Activated T-cell treated with anti-CD3 and anti-CD28 coated beads for 24 hours (primary cell): ENCODE measurements at regions not wholly inside any gene's neighbourhood (a gene's known extent, or its start where the extent isn't known, plus 50 kb on each side); places are given as distances from the start of the nearest gene placed in this dataset.

Source experiments
- DNase-seq: peaks from one replicate; pipeline ENCODE4 v3.0.0-alpha.2; 2020; ENCODE audit warnings: low read depth

DNA sequence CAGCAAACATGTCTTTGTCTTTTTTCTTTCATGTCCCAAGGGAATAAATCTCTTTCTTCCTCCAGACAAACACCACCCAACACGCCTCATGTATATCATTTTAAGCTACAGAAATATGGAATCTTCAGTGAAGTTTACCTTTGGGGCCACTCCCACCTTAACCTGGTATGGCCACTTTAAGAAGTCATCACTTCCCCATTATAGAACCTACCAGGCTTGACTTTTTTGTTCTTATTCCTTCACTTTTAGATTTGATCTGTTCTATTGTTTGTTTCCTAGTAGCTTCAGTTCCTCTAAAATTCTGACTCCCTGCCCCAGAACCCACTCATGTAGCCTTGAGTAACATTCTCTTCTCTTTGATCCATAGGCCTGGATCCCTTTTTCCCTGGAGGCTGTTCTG, 226.3 kb downstream of the HLX start:
- DNase-seq = no peak

DNA sequence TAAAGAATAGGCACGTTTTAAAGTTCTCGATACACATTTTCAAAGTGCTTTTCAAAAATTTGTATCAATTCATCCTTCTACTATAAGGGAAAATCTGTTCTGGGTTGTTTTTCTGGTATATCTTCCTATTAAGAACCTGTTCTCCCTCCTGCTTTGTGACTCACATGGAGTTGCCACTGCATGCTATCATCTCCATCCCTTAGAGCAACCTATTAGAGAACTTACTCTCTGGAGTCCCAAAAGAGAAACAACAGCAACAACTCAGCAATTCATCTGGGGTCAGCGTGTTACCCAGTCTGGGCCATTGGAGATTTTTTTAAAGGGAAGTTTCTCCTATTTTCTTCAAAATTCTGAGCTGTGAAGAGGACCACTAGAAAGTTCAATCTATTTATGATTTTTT, 227.4 kb downstream of the HLX start:
- no peak for DNase-seq

DNA sequence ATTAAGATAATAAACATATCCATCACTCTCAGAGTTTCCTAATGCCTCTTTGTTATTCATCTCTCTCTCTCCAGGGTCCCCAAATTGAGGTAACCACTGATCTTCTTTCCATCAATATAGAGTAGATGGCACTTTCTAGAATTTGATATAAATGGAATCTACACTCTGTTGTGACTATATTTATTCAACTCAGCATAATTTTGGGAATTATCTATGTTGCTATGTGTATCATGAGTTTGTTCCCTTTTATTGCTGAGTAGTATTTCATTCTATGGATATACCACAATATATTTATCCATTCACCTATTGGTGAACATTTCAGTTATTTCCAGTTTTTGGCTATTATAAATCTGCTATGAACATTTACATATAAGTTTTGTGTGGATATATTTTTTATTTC, 230.7 kb downstream of the HLX start:
- no peak for DNase-seq

DNA sequence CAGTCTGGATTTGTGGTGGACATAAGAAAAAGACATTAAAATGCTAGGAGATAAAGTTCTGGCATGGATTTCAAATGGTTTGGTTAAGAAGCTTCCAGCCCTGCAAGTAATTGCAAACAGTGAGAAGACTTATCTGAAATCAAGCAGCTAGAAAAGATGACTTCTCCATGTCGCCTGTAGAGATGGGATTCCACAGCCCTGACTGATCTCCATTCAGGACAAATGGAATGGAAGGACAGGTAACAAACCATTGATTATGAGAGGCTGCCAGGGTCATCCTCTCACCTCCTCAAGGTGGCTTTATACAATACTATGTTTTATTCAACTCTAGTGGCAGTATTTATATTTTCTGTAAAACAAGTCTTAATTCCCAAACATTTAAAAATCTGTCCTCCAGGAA, 237.9 kb downstream of the HLX start:
- DNase-seq = no peak

DNA sequence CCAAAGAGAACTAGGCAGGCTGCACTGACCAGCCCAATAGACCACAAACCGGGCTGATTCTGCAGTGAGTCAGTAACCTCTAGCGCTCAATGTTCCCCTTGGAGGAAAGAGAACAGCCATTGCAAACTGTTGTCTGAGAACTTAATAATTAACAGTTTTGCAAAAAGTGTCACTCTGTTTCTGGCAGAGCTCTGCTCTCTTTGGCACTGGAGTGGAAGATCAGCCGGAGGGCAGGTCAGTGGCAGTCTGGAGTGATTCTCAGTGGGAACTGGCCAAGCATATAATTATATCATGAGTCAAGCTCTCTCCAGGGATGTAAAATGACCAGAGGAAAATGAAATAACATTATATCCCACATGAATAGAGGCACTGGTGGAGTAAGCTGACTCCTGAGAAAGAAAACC, 238.3 kb downstream of the HLX start:
- DNase-seq = no peak

DNA sequence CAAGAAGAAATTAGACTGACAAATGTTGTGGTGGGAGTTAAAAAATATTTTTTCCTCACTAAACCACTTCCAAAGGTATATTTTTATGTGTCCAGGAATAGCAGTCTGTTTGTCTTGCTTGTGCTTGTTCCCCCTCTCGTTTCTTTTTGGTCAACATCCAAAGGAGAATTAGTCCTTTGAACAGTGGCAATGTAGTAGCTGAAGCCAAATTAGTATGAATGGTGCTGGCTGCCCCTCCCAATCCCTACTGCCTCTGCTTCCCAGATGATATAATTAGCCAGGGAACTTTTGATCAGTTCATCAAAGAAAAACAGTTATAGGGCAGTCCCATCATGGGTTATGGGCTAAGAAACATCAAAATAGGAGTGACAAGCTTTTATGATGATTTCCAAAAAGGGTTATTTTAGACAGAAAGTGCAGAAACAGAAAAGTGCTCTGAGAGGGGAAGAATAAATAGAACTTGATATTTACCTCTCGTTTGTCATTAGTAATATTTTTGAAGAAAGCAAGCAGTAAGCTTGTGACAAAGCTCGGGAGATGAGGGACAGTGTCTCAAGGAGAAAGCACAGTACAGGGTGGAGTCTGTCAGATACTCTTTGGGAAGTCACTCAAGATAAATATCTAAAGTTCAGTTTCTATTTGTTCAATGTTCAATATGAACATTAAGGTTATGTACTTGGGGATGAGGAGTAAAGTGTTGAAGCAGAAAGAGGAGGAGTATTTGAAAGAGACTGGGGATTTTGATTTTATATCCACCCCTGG, 239.1 kb downstream of the HLX start:
- no peak for DNase-seq

DNA sequence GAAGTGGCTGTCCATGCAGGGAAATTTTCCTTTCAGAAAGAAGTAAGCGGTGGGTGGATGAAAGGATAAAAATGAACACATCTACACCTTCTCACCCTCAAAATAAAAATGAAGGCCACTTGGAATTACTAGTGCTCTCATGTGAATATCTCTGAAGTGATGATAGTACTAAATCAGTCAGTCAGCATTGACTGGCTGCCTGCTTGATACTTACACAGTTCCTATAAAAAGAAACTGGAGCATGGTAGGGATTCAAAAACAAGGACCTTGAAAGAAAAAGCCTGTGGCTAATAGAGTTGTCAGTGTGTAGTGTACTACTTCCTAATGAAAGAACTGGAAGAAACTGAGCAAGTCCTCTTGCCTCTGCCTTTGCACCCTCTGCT, 239.7 kb downstream of the HLX start:
- no peak for DNase-seq

DNA sequence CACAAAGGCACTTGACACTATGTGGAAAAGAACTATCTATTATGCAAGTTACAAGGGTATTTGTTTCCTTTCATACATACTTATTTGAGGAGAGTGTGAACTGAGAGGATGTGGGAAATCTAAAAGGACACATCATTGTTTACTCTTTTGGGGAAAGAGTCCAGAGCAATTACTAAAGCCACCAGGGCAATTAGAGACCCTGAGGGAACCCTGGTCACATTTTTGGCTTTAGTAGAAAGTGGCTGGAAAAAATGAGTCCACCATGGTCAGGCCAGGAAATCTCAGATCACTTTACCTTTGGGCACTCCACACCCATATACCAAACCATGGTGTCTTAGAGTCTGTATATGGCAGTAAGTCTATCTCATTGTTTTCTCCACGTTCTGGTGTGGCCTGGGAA, 243.3 kb downstream of the HLX start:
- no peak for DNase-seq

DNA sequence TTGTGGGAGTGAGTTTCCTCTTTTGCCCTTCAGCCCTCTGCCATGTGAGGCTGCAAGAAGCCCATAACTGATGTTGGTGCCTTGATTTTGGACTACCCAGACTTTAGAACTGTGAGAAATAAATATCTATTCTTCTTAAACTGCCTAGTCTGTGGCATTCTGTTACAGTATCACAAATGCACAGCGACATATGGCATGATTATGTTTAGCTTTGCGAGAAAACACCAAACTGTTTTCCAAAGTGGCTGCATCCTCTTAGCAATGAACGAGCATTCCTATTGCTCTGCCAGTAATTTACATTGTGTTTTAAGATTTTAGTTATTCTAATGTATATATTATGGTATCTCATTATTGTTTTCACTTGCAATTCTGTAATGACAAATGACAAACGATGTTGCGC, 246.7 kb downstream of the HLX start:
- no peak for DNase-seq

DNA sequence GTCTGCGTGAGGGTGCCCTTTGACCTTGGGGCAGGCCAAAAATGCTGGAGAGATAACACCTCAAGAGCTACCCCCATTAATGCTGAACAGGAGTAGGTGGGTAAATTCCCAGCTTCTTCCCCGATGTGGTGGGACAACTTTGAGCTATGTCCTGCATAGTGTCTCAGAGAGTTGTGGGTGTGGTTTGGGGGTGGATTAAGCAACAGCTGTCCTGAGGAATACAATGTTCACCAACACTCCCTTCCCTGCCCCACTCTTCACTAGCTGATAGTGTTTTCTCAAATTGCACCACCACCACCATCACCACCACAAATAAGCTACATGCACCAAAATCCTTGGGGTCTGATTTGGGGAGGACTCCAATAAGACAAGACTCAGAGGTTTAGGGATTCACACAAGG, 258.4 kb downstream of the HLX start:
- DNase-seq = no peak

DNA sequence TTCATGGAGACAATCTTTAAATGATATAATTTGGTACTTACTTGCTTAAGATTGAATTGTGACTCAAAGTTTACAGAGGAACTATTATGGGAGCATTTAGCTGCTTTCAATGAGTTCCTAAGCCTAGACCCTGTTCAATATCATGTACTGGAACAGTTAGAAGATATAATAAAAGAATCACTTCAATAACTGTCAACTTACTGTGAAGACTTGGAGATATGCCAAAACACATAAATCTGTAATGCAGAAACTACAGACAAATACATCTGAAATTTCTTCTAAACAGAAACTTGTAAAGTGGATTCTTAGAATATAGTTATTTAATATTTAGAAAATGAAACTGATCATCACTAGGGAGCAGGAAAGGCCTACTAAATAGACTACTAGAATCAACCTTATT, 259.3 kb downstream of the HLX start:
- no peak for DNase-seq

DNA sequence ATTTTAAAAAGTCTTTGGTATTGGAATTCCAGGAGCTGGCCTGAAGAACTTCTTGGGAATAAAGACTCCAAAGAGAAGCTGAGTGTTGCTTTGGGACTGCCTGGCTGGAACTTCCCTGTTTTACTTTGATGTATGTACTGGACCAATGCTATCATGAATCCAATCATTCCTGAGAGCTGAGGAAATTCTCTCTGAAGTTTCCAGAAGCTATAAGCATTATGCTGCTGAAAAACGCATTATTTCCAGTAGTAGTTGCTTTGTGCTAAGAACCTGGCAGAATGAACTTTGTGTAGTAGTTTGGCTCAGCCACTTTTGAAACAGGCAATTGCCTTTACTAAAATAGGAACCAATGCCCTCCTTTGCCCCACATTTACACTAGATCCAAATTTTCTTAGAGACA, 260.7 kb downstream of the HLX start:
- no peak for DNase-seq

DNA sequence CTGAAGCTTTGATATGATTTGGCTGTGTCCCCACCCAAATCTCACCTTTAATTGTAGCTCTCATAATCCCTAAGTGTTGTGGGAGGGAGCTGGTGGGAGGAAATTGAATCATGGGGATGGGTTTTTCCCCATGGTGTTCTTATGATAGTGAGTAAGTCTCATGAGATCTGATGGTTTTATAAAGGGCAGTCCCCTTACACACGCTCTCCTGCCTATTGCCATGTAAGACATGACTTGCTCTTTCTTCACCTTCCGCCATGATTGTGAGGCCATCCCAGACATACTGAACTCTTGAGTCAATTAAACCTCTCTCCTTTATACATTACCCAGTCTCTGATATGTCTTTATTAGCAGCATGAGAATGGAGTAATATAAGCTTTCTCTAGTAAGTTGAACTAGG, 261.9 kb downstream of the HLX start:
- no peak for DNase-seq

DNA sequence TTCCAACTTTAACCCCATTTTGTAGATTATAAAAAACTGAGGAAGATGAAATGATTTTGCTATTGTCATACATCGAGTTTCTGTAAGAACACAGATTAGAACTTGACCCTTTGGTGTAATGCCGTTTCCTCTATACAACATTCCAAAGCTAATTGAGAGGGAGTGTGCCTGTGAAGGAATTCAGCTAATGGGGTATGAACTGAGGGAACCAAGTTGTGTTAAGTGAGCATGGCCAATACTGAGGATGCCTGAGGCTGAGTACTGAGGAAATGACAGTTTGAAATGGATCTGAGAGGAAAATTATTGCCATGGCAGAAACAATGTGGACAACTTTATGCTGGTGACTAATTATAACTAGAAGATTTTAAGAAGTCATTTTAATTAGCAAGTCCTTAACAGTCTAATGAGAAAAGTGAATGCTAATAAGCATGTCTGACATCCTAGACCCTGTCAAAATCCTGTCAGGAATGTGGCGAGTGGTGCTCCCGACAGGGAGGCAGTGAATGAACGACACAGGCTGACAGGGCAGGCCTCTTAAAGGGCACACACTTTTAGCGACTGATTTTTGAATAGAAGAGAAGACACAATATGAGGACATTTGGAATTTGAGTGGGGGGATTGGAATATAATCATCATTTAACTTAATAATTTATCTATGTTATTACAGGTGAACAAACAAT, 262.5 kb downstream of the HLX start:
- DNase-seq = no peak

DNA sequence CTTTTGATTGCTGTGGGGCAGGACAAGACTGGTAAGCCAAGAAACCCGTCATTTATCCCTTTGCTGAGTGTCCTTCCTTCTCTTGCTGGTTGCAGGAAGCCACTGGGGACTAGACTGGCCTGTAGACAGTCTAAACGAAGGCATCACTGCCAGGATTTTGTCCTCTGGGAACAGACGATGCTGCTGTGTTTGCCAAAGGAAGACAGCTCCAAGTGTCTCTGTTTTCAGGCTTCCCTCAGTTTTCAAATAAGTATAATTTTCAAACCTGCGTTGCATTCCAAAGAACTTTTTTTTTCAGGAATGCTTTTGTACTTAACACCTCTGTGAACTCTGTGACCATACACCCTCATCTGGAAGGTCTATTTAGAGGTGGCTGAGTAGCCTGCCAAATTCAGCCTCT, 269.4 kb downstream of the HLX start:
- no peak for DNase-seq

DNA sequence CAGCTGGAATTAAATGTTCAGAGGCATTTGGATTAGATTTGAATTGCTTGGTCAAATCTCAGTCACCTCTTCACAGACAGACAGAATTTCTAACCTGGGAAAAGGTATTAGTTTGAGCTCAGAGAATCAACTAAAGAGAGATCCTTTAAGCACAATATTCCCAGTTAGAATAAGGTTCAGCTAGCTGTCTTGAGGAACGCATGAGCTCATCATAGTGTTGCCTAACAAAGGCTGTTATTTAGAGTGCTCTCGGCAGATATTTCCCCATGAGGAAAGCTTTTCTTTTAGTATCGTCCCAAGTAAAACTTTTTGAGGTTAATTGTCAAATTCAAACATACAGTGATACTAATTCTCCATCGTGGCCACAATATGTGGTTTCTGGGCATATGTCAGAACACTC, 269.9 kb downstream of the HLX start:
- DNase-seq = no peak

DNA sequence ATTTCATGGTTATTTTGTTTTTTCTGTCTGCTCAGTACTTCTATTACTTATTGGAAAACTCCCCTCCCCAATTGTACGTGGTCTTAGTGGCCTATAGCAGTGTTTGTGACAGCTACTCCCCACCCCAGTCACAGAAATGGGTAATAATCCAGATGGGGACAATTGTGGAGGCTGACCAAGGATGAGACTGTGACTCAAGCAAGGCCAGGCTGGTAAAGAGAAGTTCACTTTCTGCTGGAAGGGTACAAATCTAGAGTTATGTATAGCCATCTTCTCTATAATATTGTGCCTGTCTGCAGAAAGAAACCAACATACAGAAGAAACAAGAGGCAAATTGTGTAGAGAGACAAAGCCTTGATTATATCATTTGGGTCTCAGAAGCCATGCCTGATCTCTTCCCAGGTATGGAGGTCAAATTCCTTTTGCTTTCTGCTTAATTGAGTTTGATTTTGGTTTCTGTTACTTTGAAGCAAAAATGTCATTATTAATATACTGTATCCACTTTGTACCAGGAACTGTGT, 270.4 kb downstream of the HLX start:
- DNase-seq = no peak

DNA sequence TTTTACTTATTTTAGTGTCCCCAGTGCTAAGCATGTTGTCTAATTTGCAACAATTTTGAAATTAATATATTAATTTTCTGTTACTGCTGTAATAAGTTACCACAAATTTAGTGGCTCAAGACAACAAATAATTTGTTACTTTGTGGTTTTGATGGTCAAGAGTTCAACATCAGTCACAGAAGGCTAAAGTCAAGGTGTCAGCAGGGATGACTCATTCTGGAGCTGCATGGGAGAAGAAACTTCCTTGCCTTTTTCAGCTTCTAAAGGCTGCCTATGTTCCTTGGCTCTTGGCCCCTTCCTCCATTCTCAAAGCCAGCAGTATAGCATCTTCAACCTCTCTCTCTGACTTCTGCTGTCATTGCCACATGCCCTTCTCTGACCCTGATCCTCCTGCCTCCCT, 271.8 kb downstream of the HLX start:
- no peak for DNase-seq

DNA sequence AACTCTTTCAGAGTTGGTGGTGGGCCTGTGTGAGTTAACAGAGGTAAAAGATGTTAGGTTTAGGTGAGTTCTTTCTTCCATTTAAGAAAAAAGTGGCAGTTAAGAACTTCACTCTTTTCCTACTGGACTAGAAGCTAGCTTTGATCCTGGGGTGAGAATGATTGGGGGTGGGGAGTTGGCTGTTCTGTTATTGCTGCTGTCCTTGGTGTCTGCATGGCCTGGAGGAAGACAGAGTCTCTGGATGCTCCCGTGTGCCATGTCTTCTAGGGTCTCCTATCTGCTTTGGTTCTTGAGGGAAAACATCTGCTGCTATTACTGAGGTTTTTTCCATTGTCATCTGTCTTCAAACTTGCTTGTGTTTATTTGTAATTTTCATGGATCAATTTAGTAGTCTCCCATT, 275.7 kb downstream of the HLX start:
- no peak for DNase-seq

DNA sequence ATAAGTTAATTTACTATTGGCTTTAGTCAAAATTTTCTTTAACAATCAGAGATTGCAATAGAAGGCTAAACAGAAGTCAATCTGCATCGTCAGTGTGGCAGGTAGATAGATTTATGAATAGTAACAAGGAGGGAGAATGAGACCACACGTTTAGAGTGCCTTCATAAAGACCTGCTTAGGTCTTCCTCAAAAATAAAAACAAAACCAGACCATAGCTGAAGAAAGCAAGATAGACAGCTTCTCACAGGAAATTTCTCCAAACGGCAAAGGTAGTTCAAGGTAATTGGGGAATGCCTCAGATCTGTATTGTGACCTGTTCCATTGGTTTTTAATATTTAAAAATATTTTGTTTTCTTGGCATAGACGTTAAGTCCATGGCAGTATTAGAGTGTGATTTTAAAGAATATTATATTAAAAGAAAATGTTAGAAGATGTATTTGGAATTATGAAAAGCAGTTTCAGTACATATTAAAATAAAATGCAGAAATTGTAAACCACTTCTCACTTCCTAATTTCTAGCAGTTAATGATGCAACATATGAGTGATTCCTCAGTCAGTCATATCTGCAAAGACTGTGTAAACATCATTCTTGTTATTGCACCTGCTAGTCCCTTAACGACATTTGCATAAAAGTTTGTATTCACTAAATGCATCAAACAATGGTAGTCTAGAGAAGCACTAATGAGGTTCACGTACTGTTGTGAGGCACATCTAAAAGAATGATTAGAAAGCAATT, 278.0 kb downstream of the HLX start:
- DNase-seq = no peak

DNA sequence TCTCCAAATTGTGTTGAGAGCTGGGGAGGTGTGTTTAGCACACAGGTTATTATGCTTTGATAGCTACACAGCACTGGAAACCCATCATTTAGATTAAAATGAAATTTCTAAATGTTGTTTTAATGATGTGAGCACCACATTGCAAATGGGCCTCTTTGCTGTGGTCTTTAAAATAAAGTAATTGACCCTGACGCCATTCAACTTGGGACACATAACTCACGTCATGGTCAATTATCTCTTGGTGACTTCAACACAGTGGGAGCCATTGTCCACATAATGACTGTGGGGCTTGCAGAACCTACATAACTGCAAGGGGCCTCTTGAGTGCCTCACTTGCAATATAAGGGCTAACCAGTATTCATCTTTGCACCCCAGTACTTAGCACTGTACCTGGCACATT, 280.4 kb downstream of the HLX start:
- no peak for DNase-seq

DNA sequence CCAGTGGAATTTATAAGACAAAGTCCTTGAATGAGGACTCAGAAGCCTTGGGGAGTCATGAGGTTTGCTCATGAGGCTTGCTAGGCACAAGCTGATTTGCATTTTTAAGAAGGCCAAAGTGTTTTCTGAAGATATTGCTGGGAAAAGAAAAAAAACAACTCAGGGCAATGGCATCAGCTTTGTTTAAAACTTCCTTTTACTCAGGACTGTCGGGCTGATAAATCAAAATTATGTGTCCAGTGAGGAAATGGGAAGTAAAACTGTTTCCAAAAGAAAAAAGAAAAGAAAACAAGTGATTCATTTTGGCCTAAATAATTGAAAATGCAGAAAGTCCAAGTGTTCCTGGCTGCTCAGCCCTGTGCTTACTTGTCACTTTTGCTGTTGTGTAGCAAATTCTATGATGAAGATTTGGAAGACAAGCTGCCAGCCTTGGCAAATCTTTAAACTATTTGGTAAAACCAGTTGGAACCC, 282.4 kb downstream of the HLX start:
- no peak for DNase-seq

DNA sequence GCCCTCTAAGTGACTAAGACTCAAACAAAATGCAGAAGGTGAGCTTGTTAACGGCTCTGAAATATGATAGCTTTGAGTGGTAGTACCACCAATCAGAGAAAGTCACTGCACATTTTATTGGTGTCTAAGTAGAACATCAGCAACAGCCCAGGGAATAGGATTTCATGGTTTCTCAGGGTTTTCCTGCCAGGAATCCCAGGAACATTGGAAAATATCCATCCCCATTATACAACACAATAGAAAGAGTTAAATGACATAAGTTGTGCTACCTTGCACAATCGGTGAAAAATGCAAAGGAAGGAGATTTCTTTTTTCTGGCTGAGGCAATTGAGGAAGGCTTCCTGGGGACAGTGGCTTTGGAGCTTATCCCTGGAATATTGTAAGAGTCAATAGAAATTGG, 283.1 kb downstream of the HLX start:
- no peak for DNase-seq
